OCI-LY1 (cell line): ENCODE measurements at regions not wholly inside any gene's neighbourhood (a gene's known extent, or its start where the extent isn't known, plus 50 kb on each side); places are given as distances from the start of the nearest gene placed in this dataset.

Experiments
- EZH2 ChIP-seq: fragments of 200-600 bp; sonication (generic), shearing (Covaris generic); IDR thresholded peaks from 2 replicates; pipeline ENCODE4 v1.8.0; 2017; ENCODE audit warnings: borderline replicate concordance, mixed run types, mild to moderate bottlenecking, antibody characterized with exemption, low read length, moderate library complexity, mixed read lengths
- TF ChIP-seq, protein P1 (sequence below): fragments of 200-600 bp; sonication (generic), shearing (Covaris generic); IDR thresholded peaks from 2 replicates; pipeline ENCODE4 v1.5.1; 2017; ENCODE audit warnings: mild to moderate bottlenecking, antibody characterized with exemption, low read length, moderate library complexity, mixed read lengths

DNA sequence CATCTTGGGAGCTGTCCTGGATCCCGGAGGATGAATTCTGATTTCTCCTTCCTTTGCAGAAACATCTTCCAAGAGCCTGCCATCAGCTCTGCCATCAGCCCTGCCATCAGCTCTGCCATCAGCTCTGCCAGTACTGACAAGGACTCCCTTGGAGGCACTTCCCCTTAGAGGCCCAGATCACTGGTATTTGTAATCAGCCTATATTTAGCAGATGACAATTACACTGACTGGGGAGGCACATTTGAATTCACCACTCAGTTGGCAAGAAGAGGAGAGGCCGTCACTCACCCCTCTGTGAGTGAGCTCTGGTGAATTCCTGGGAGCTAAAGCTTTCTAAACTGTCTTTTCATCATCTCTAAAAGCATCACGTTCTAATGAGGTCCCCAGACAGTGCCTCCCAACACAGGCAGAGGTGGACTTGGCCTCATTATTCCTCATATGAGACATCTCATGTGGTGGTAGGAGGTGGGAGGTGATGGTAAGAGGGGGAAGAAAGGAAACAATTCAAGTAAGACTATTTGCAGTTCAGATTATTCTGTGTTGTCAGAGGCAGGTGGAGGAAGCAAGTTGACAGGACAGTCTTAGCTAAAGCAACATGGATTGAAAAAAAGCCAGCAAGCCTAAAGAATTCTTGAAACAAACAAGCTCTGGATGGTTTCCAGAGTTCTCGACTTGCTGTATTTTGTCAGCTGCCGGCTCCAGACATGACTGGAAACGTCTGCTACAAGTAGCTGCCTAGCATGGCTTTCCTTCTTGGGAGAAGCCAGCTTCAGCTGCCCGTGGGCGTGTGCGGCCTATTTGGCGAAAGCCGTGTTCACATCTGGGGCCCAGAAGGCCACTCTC lies 771.7 kb downstream of the TBC1D22A start:
- TF ChIP-seq, protein P1, sequence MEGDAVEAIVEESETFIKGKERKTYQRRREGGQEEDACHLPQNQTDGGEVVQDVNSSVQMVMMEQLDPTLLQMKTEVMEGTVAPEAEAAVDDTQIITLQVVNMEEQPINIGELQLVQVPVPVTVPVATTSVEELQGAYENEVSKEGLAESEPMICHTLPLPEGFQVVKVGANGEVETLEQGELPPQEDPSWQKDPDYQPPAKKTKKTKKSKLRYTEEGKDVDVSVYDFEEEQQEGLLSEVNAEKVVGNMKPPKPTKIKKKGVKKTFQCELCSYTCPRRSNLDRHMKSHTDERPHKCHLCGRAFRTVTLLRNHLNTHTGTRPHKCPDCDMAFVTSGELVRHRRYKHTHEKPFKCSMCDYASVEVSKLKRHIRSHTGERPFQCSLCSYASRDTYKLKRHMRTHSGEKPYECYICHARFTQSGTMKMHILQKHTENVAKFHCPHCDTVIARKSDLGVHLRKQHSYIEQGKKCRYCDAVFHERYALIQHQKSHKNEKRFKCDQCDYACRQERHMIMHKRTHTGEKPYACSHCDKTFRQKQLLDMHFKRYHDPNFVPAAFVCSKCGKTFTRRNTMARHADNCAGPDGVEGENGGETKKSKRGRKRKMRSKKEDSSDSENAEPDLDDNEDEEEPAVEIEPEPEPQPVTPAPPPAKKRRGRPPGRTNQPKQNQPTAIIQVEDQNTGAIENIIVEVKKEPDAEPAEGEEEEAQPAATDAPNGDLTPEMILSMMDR = no peak
- TF ChIP-seq EZH2 = no peak
